HG03442 (cell line): ENCODE measurements at regions not wholly inside any gene's neighbourhood (a gene's known extent, or its start where the extent isn't known, plus 50 kb on each side); places are given as distances from the start of the nearest gene placed in this dataset.

Experiments
- ATAC-seq: cut with Tn5 transposase; IDR thresholded peaks from one replicate; pipeline ENCODE4 v1.9.1; 2021; ENCODE audit warnings: mild to moderate bottlenecking, moderate library complexity; ENCODE audit not compliant: unreplicated experiment

GRCh38 chr11:26076233-26076990 lies 255.5 kb upstream of the ANO3 start:
- no peak for ATAC-seq

GRCh38 chr11:26078231-26078821 lies 253.6 kb upstream of the ANO3 start:
- peak; percentile 74 for ATAC-seq

- ATAC-seq: no peak
Observed at GRCh38 chr11:26084313-26084712, 247.6 kb upstream of the ANO3 start.

- ATAC-seq: no peak
Observed at GRCh38 chr11:26086028-26086427, 245.9 kb upstream of the ANO3 start.

- ATAC-seq: peak; percentile 96
Observed at GRCh38 chr11:26087120-26087935, 244.6 kb upstream of the ANO3 start.

GRCh38 chr11:26088391-26088790 lies 243.5 kb upstream of the ANO3 start:
- no peak for ATAC-seq

GRCh38 chr11:26090651-26091050 lies 241.3 kb upstream of the ANO3 start:
- no peak for ATAC-seq

GRCh38 chr11:26093206-26093605 lies 238.7 kb upstream of the ANO3 start:
- ATAC-seq: no peak

GRCh38 chr11:26095340-26095739 lies 236.6 kb upstream of the ANO3 start:
- ATAC-seq: no peak

- no peak for ATAC-seq
Observed at GRCh38 chr11:26096451-26096850, 235.5 kb upstream of the ANO3 start.

- no peak for ATAC-seq
Observed at GRCh38 chr11:26102325-26102724, 229.6 kb upstream of the ANO3 start.

GRCh38 chr11:26105762-26106423 lies 226.0 kb upstream of the ANO3 start:
- no peak for ATAC-seq

- no peak for ATAC-seq
Observed at GRCh38 chr11:26106726-26107125, 225.2 kb upstream of the ANO3 start.

GRCh38 chr11:26109658-26110368 lies 222.1 kb upstream of the ANO3 start:
- no peak for ATAC-seq

- no peak for ATAC-seq
Observed at GRCh38 chr11:26112264-26112663, 219.7 kb upstream of the ANO3 start.

- no peak for ATAC-seq
Observed at GRCh38 chr11:26121466-26121865, 210.5 kb upstream of the ANO3 start.

GRCh38 chr11:26126741-26127140 lies 205.2 kb upstream of the ANO3 start:
- no peak for ATAC-seq

- ATAC-seq: no peak
Observed at GRCh38 chr11:26127336-26127735, 204.6 kb upstream of the ANO3 start.

- ATAC-seq: no peak
Observed at GRCh38 chr11:26131406-26131805, 200.5 kb upstream of the ANO3 start.

GRCh38 chr11:26134053-26134452 lies 197.9 kb upstream of the ANO3 start:
- no peak for ATAC-seq
